Fibroblast of the aortic adventitia (primary cell): ENCODE measurements at regions not wholly inside any gene's neighbourhood (a gene's known extent, or its start where the extent isn't known, plus 50 kb on each side); places are given as distances from the start of the nearest gene placed in this dataset.

Source experiments
- DNase-seq: peaks from one replicate; pipeline ENCODE4 v3.0.0-alpha.2; 2010; ENCODE audit warnings: low read depth
- H3K4me3 ChIP-seq: 2 replicates; pipeline ENCODE4 v1.5.1; 2011; ENCODE audit warnings: low read depth, mild to moderate bottlenecking, control low read depth, low read length, moderate library complexity
- TF ChIP-seq, protein P1 (sequence below): IDR thresholded peaks from 2 replicates; pipeline ENCODE4 v1.5.1; 2011; ENCODE audit warnings: mild to moderate bottlenecking, low read length, control low read depth, inconsistent platforms; ENCODE audit not compliant: insufficient read depth

- H3K4me3 ChIP-seq = no peak overlapping the region
- DNase-seq = no peak
- TF ChIP-seq, protein P1, sequence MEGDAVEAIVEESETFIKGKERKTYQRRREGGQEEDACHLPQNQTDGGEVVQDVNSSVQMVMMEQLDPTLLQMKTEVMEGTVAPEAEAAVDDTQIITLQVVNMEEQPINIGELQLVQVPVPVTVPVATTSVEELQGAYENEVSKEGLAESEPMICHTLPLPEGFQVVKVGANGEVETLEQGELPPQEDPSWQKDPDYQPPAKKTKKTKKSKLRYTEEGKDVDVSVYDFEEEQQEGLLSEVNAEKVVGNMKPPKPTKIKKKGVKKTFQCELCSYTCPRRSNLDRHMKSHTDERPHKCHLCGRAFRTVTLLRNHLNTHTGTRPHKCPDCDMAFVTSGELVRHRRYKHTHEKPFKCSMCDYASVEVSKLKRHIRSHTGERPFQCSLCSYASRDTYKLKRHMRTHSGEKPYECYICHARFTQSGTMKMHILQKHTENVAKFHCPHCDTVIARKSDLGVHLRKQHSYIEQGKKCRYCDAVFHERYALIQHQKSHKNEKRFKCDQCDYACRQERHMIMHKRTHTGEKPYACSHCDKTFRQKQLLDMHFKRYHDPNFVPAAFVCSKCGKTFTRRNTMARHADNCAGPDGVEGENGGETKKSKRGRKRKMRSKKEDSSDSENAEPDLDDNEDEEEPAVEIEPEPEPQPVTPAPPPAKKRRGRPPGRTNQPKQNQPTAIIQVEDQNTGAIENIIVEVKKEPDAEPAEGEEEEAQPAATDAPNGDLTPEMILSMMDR = no peak
These were observed 291.4 kb downstream of the CCDC85A start for GRCh38 chr2:56475191-56475590.

DNA sequence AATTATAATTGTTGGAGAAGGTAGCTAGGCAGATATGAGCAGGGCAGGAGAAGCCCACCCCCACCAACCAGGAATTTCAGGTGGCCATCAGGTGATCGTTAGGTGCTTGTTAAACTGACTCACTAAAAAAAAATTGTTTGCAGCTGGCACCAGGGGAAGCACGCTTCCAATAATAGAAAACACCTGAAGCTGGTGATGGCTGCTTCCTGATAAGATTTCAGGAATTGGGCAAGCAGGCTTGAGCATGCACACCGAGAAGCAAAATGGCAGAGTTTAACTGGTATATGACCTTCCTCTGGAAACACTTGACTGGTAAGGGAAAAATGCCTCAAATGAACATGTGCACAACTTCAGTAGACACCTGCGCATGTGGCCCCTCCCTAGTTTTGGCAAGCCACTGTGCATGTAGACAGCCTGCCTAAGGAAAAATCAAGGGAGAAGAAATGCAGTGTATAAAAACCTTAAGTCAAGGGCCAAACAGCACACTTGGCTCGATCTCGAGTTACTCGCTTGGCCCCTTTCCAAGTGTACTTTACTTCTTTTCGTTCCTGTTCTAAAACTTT lies 292.8 kb downstream of the CCDC85A start:
- no peak for DNase-seq
- TF ChIP-seq, protein P1 = no peak
- no peak overlapping the region for H3K4me3 ChIP-seq

GRCh38 chr2:56478027-56478426 lies 294.2 kb downstream of the CCDC85A start:
- no peak for DNase-seq
- TF ChIP-seq, protein P1 = no peak
- no peak overlapping the region for H3K4me3 ChIP-seq

- TF ChIP-seq, protein P1 = no peak
- no peak for DNase-seq
- H3K4me3 ChIP-seq = no peak overlapping the region
These were observed 299.3 kb downstream of the CCDC85A start for GRCh38 chr2:56483081-56483480.

GRCh38 chr2:56484906-56485305 lies 301.1 kb downstream of the CCDC85A start:
- no peak overlapping the region for H3K4me3 ChIP-seq
- TF ChIP-seq, protein P1 = no peak
- DNase-seq = no peak

- no peak for DNase-seq
- TF ChIP-seq, protein P1 = no peak
These were observed 316.5 kb downstream of the CCDC85A start for GRCh38 chr2:56500317-56500716.

DNA sequence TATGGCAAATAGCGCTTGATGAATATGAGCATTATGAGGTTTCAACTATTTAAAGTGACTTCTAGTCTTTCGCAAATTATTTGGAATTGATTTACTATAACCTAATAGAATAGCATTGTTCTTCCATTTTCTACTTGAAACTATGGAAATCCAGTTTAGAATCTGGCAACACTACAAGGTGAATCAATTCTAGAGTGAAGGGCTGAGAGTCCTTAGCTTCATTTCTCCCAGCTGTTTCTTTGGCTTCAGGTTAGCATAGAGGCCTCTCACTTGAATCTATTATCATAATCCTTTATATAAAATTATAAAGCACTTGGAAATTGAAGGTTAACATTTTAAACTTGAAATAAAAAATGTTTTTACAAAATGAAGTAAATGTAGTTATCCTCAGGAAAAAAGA lies 318.8 kb downstream of the CCDC85A start:
- TF ChIP-seq, protein P1 = no peak
- DNase-seq = no peak
- no peak overlapping the region for H3K4me3 ChIP-seq

More at GRCh38 chr2:56500317-56500716, 316.5 kb downstream of the CCDC85A start:
- H3K4me3 ChIP-seq = no peak overlapping the region
